GM12892 (cell line): ENCODE measurements at regions not wholly inside any gene's neighbourhood (a gene's known extent, or its start where the extent isn't known, plus 50 kb on each side); places are given as distances from the start of the nearest gene placed in this dataset.

Experiments used
- POLR2AphosphoS5 ChIP-seq: IDR thresholded peaks from 2 replicates; pipeline ENCODE4 v1.6.1; 2011; ENCODE audit warnings: low read depth, low read length, control low read depth
- TAF1 ChIP-seq: IDR thresholded peaks from 2 replicates; pipeline ENCODE4 v1.6.1; 2011; ENCODE audit warnings: low read depth, mild to moderate bottlenecking, control low read depth, low read length, borderline replicate concordance

DNA sequence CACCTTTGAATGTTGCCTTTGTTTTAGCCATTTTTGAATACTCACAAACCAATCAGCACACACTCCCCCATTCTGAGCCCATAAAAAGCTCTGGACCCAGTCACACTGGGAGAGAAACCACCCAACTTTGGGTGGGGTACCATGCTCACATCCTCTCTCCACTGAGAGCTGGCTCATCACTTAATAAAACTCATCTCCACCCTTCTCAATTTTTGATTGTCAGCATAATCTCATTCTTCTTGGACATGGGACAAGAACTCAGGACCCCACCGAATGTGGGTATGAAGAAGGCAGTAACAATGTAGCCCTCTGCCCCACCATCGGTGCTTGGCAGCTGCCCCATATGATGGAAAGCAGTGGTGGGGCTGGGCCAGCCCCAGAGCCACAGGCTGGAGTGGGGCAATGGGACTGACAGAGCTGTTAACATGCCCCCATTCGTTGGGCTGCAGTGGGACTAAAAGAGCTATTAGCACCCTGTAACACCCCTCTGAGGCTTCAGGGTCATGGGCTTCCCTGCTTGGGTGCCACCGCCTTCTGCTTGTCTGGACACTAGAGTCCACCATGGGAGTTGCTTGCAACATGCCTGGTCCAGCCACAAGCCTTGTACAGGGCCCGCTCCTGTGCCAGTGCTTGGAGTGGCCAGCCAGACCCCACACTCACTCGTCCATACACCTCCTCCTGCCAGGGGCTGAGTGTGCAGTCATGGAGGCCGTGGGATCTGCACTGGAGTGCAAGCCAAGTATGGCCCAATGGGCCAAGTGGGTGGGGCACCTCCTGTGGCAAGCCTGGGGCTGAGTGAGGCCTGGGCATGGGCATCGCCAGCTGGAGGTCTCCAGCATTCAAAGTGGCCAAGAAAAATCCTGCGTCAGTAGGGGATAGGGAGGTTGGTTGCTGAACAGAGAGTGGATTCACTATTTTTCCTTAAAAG lies 471.1 kb downstream of the TBC1D22A start:
- TF ChIP-seq TAF1 (no peak), POLR2AphosphoS5 (no peak)
